COLO829 (cell line): ENCODE measurements at regions not wholly inside any gene's neighbourhood (a gene's known extent, or its start where the extent isn't known, plus 50 kb on each side); places are given as distances from the start of the nearest gene placed in this dataset.
A peak's percentile ranks its signal among the peaks of the same experiment; 100 is the strongest.

Experiments
- DNase-seq: peaks from one replicate; pipeline ENCODE4 v3.0.0; 2012; ENCODE audit warnings: low spot score

DNA sequence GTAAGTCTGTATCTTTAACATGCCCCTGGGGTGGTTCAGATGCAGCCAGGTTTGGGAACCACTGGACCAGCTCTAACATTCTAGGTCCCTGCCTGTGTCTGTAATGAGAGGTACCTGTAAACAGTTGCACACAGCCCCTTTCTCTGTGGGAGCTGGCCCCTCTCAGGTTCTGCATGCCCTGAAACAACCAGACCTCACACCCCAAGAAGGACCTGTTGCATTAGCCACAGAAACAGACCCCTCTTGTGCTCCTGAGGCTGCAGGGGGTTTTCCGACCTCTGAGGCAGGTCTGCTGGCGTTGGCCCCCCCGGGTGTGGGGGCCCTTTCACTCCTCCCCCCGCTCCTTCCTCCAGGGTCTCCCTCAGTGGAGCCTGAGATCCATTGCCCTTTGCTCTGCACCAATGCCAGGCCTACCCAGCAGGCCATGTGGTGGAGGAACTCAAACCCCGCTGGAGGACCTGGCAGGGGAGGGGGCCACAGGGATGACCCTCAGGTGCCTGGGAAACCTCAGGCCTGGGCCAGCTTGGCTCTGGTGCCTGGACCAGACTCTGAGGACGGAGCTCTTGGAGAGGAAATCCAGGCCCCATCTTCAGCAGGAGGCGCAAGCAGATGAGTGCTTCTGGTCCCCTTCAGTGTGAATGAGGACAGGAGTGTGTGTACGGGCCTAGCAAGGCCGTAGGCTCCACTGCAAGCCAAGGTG lies 61.4 kb upstream of the PJA1 start:
- no peak for DNase-seq

DNA sequence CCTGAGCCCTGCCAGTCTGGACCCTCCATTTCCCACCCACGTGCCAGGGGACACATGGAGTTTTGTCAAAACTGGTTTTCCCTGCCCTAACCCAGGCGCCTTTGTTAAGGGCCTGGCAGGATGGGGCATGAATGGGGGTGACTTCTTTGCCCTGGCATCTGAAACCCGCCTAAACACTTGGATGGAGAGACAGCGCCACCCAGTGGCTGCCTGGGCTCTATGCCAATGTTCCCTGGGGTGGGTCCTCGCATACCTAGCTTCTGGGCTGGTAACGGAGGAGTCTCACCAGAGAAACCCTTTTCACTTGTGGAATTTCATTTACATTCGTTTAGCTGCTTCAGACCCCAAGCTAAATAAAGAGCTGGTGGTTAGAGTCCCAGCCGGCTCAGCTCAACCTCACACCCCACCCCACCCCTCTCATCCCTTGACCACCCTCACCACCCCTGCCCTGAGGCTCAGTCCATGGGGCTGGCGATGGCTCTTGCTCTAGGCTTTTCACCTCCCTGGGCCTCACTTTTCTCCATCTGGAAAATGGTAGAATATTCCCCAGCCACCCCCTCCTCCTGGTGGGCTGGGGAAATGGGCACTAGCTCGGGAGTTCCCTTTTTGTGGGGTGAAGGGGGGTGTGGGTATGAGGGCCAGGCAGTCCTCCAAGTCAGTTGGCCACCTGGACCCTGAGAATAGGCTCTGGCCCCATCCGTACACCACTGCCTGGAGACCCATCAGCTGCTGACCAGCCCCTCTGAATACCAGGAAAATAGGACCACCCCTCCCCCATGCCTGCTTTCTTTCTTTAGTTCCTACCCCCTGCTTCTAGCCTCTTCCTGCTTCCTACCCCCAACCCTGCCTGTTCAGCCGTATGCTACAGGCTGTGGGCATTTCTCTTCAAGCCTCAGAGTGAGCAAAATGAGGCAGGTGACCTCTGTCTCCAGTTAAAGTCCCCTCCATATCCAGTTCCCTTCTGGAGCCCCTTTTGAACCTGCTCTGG lies 57.1 kb upstream of the PJA1 start:
- DNase-seq: peak; percentile 70

DNA sequence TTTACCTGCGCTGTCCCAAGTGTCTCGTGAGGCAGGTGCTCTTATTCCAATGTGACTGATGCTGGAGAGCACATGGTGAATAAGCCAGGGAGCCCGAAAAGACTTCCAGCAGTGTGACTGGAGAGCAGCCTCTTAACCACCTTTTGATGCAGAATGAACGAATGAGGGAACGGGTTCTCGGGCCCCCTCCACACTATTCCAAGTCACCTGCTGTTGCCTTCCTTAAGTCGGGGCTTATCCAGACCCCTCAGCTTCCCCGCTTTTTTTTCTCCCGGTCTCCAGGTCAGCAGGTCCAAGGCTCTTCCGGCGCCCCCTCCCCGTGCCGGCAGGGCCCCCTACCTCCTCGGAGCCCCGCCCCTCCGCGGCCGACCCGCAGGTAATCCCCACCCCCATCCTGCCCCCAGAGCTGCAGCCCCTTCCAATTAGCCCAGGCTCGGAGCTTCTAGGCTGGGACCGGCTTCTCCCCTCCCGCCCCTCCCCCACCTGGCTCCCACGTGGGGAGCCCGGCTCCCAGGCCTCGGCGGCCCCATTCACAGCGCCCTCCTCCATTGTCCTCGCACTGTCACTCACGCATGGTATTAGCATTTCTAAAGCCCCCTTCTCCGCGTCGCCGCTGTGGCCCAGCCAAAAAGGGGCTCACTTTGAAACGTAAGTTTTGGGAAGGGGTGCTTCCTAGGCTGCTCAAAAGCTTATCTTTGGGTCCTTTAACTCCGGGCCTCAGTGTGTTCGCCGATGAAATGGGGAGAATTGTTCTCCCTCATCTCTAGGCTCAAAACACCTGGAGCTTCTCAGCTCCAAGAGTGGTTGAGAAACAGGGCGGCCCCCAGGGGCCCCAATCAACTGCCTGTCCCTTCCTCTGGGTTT lies 56.2 kb upstream of the PJA1 start:
- no peak for DNase-seq

DNA sequence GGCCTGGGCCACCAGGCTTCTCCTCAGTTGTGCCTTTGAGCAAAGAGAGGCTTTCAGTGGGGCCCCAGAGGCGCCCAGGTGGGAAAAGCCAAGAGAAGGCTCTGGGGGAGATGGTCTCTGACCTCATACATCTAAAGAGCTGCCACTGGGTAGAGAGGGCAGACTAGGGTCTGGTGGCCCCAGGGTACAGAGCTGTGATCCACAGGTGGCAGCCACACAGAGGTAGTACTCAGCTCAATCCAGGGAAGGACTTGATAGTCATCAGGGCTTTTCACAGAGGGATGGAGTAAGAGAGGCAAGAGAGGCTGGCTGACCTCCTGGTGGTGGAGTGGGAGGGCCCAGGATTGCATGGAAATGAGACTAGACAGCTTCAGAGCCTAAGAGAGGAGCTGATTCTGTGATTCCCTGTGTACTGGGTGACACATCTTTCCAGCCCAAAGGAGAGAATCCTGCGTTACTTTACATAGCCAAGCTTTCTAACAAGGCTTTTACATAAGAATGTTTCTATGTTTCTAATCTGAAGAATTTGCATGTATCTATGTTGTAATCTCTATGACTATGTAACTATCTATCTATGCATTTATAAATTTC lies 53.2 kb upstream of the PJA1 start:
- DNase-seq: no peak

DNA sequence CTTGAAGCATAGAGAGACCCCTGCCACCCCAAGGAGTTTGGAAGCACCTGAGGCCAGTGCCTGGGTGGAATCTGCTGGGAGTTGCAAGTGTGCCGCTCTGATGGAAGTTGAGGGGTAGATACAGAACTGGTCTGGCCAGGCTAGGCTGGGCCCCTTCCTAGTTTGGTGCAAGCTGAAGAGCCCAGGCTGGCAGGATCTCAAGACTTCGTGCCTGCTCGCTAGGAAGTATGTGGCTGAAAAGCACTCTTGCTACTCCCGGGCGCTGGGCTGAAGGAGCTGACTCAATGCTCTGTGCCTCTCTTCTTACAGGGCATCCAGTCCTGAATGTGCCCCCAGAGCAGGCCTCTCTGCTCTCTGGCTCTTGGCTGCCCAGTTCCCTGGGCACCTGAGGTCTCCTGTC lies 51.7 kb upstream of the PJA1 start:
- DNase-seq: no peak

DNA sequence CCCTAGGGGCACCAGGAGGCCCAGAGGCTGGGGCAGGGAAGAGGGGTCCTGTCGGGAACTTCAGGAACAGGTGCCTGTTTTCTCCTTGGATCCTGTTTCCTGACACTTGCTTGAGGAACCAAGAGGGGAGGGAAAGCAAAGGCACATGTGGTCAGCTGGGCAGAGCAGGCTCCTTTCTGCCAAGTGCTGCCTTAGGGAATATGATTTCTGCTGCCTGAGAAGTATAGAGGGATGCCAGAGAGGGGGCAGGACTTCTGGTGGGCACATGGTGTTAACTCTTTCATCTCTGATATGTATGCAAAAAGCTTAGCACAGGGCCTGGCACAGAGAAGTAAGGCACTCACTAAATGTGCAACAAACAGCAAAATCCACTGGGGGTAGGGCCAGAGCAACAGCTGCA lies 51.2 kb upstream of the PJA1 start:
- DNase-seq: no peak

DNA sequence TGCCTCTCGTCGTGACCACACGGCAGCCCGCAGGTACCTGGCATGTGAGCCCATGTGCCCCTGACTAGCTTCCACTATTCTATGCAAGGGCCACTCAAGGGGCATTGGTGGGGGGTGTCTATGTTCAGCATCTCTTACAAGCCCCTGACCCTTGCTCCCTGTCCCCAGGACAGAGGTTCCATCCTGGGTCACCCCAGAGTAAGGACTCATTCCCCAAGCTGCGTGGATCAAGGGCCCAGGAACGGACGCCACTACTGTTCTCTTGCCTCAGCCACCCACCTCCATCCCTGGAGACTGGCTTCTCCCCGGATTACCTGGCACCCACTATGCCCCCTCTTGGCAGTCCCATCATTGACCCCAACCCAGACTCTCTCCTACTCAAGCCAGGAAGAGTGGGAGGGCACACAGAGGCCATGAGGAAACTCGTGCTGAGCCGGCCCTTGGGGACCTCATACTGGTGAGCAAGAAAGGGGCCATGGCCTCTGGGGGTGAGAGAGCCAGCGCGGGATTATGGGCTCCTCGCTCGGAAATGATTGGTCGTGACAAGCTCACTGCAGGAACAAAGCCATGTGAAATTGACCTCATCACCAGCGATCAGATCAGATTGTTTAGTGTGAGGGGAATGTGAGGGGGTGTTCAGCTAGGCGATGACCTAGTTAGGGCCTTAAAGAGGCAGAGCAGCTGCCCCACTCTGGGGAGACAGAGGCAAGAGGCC lies 50.1 kb upstream of the PJA1 start:
- no peak for DNase-seq
